A673 (cell line): ENCODE measurements at regions not wholly inside any gene's neighbourhood (a gene's known extent, or its start where the extent isn't known, plus 50 kb on each side); places are given as distances from the start of the nearest gene placed in this dataset.

Source experiments
- CTCF ChIP-seq: fragments of 300-800, 200-600 bp; sonication (generic); conservative IDR thresholded peaks from 2 replicates; pipeline ENCODE4 v1.5.1; 2017; ENCODE audit warnings: low read depth, mild to moderate bottlenecking, antibody characterized with exemption, low read length, moderate library complexity, mixed read lengths
- EZH2 ChIP-seq: fragments of 200-600 bp; sonication (generic); IDR thresholded peaks from 2 replicates; pipeline ENCODE4 v1.6.1; 2017; ENCODE audit warnings: borderline replicate concordance, low read depth, mild to moderate bottlenecking, mixed read lengths, antibody characterized with exemption, low read length; ENCODE audit not compliant: poor library complexity, severe bottlenecking

GRCh38 chr16:52964290-52964689 lies 88.4 kb downstream of the CHD9NB start:
- TF ChIP-seq CTCF (no peak), EZH2 (no peak)
